H9 (cell line): ENCODE measurements at regions not wholly inside any gene's neighbourhood (a gene's known extent, or its start where the extent isn't known, plus 50 kb on each side); places are given as distances from the start of the nearest gene placed in this dataset.

Experiments used
- DNase-seq: peaks from one replicate; pipeline ENCODE4 v3.0.0-alpha.2; 2017
- H2AFZ ChIP-seq: one replicate; pipeline ENCODE4 v1.6.1; 2013; ENCODE audit warnings: mild to moderate bottlenecking, low read length, control low read depth, moderate library complexity
- H2AK5ac ChIP-seq: 2 replicates; pipeline ENCODE4 v1.6.1; 2013; ENCODE audit warnings: low read length, control low read depth, mixed read lengths; ENCODE audit not compliant: insufficient read length
- H2BK120ac ChIP-seq: one replicate; pipeline ENCODE4 v1.6.1; 2013; ENCODE audit warnings: low read depth, mild to moderate bottlenecking, low read length, control low read depth, inconsistent platforms; ENCODE audit not compliant: poor library complexity, severe bottlenecking
- H2BK12ac ChIP-seq: 2 replicates; pipeline ENCODE4 v1.6.1; 2013; ENCODE audit warnings: low read length, control low read depth, mixed read lengths, low read depth; ENCODE audit not compliant: insufficient read length
- H2BK15ac ChIP-seq: 2 replicates; pipeline ENCODE4 v1.6.1; 2013; ENCODE audit warnings: low read depth, low read length, control low read depth
- H2BK20ac ChIP-seq: one replicate; pipeline ENCODE4 v1.6.1; 2013; ENCODE audit warnings: low read depth, mild to moderate bottlenecking, low read length, control low read depth, inconsistent platforms; ENCODE audit not compliant: poor library complexity, severe bottlenecking
- H2BK5ac ChIP-seq: 2 replicates; pipeline ENCODE4 v1.6.1; 2013; ENCODE audit warnings: low read length, control low read depth, mixed read lengths; ENCODE audit not compliant: insufficient read length
- H3K14ac ChIP-seq: 2 replicates; pipeline ENCODE4 v1.6.1; 2013; ENCODE audit warnings: low read length, control low read depth; ENCODE audit not compliant: insufficient read depth
- H3K18ac ChIP-seq: 2 replicates; pipeline ENCODE4 v1.6.1; 2013; ENCODE audit warnings: low read depth, mild to moderate bottlenecking, mixed read lengths, low read length, control low read depth; ENCODE audit not compliant: insufficient read length
- H3K23ac ChIP-seq: 2 replicates; pipeline ENCODE4 v1.6.1; 2013; ENCODE audit warnings: low read length, control low read depth, mixed read lengths, low read depth; ENCODE audit not compliant: insufficient read length
- H3K23me2 ChIP-seq: 2 replicates; pipeline ENCODE4 v1.6.1; 2013; ENCODE audit warnings: low read depth, mild to moderate bottlenecking, mixed read lengths, low read length, control low read depth; ENCODE audit not compliant: insufficient read length, poor library complexity, severe bottlenecking
- H3K27ac ChIP-seq: 2 replicates; pipeline ENCODE4 v1.5.1; 2013; ENCODE audit warnings: low read length, control low read depth, mixed read lengths, low read depth; ENCODE audit not compliant: insufficient read length
- H3K27me3 ChIP-seq: 2 replicates; pipeline ENCODE4 v1.6.1; 2013; ENCODE audit warnings: low read length, control low read depth, inconsistent platforms; ENCODE audit not compliant: insufficient read depth
- H3K4ac ChIP-seq: 2 replicates; pipeline ENCODE4 v1.6.1; 2013; ENCODE audit warnings: low read depth, mild to moderate bottlenecking, control low read depth, inconsistent platforms, low read length, moderate library complexity
- H3K4me1 ChIP-seq: 2 replicates; pipeline ENCODE4 v1.6.1; 2013; ENCODE audit warnings: low read length, control low read depth, inconsistent platforms; ENCODE audit not compliant: insufficient read depth
- H3K4me2 ChIP-seq: 2 replicates; pipeline ENCODE4 v1.6.1; 2013; ENCODE audit warnings: low read length, control low read depth, mixed read lengths; ENCODE audit not compliant: insufficient read length, insufficient read depth
- H3K56ac ChIP-seq: 2 replicates; pipeline ENCODE4 v1.6.1; 2013; ENCODE audit warnings: low read depth, mild to moderate bottlenecking, mixed read lengths, low read length, control low read depth; ENCODE audit not compliant: insufficient read length
- H3K79me1 ChIP-seq: 2 replicates; pipeline ENCODE4 v1.6.1; 2013; ENCODE audit warnings: low read depth, mild to moderate bottlenecking, moderate library complexity, low read length, control low read depth, inconsistent platforms; ENCODE audit not compliant: insufficient read depth, poor library complexity, severe bottlenecking
- H3K79me2 ChIP-seq: 2 replicates; pipeline ENCODE4 v1.6.1; 2013; ENCODE audit warnings: low read length, control low read depth, inconsistent platforms; ENCODE audit not compliant: insufficient read depth
- H3K9ac ChIP-seq: 2 replicates; pipeline ENCODE4 v1.6.1; 2013; ENCODE audit warnings: low read length, control low read depth, mixed read lengths; ENCODE audit not compliant: insufficient read length; ENCODE audit errors: extremely low read depth
- H3K9me3 ChIP-seq: one replicate; pipeline ENCODE4 v1.6.1; 2013; ENCODE audit warnings: low read depth, low read length, inconsistent platforms; ENCODE audit not compliant: control insufficient read depth
- H3T11ph ChIP-seq: one replicate; pipeline ENCODE4 v1.6.1; 2013; ENCODE audit warnings: mild to moderate bottlenecking, low read length, control low read depth, inconsistent platforms
- H4K20me1 ChIP-seq: one replicate; pipeline ENCODE4 v1.6.1; 2013; ENCODE audit not compliant: control insufficient read depth, insufficient read length, insufficient read depth
- H4K5ac ChIP-seq: 2 replicates; pipeline ENCODE4 v1.6.1; 2013; ENCODE audit warnings: low read depth, mild to moderate bottlenecking, mixed read lengths, low read length, control low read depth; ENCODE audit not compliant: insufficient read length
- H4K8ac ChIP-seq: replicated peaks from 2 replicates; pipeline ENCODE4 v1.6.1; 2013; ENCODE audit warnings: low read length, control low read depth, mixed read lengths, low read depth; ENCODE audit not compliant: insufficient read length
- H4K91ac ChIP-seq: 2 replicates; pipeline ENCODE4 v1.6.1; 2013; ENCODE audit warnings: low read depth, mild to moderate bottlenecking, moderate library complexity, mixed read lengths, low read length, control low read depth; ENCODE audit not compliant: insufficient read length
- H3K27ac Mint-ChIP-seq, 3 experiments: 2 replicates in 2 of 3; 3 replicates in 1 of 3; pipeline ENCODE4 v1.8.0; 2020 to 2021; ENCODE audit warnings: mixed read lengths in 3 of 3, mild to moderate bottlenecking in 1 of 3, moderate library complexity in 1 of 3
- H3K27me3 Mint-ChIP-seq: 2 replicates; pipeline ENCODE4 v1.8.0; 2021; ENCODE audit warnings: low read depth, mild to moderate bottlenecking, moderate library complexity, mixed read lengths
- H3K36me3 Mint-ChIP-seq, 3 experiments: 2 replicates in 2 of 3; 3 replicates in 1 of 3; pipeline ENCODE4 v1.8.0; 2020 to 2021; ENCODE audit warnings: low read depth in 3 of 3, mixed read lengths in 3 of 3; ENCODE audit not compliant: insufficient read depth in 1 of 3
- H3K4me1 Mint-ChIP-seq, 2 experiments: 2 replicates each; pipeline ENCODE4 v1.8.0; 2020; ENCODE audit warnings: mixed read lengths in 2 of 2
- H3K4me3 Mint-ChIP-seq, 2 experiments: 2 replicates in 1 of 2; 3 replicates in 1 of 2; pipeline ENCODE4 v1.8.0; 2020 to 2021; ENCODE audit warnings: mild to moderate bottlenecking in 2 of 2, mixed read lengths in 2 of 2, moderate library complexity in 1 of 2
- H3K9me3 Mint-ChIP-seq, 2 experiments: 2 replicates in 1 of 2; 3 replicates in 1 of 2; pipeline ENCODE4 v1.8.0; 2020; ENCODE audit warnings: mild to moderate bottlenecking in 2 of 2, mixed read lengths in 2 of 2, moderate library complexity in 1 of 2
- CTCF ChIP-seq: fragments of 200-600 bp; sonication (generic); conservative IDR thresholded peaks from 3 replicates; pipeline ENCODE4 v1.8.0; 2021; ENCODE audit warnings: antibody characterized with exemption, mild to moderate bottlenecking
- WGBS: extraction: QIAGEN DNeasy Blood & Tissue Kit; methylation state at CpG from one replicate; pipeline ENCODE4 v1.1.7; 2013; ENCODE audit warnings: missing lambda C conversion rate, low lambda C conversion rate, mixed read lengths; ENCODE audit not compliant: insufficient read length; ENCODE audit errors: extremely low coverage; 5-methylcytosine and 5-hydroxymethylcytosine counted together

- H3K36me3 Mint-ChIP-seq = no peaks in the 10 kb centered on the region
- Histone ChIP-seq H2BK12ac (no peak overlapping the region), H3K79me2 (no peaks in the 10 kb centered on the region), H2AFZ (no peak overlapping the region), H3K4me2 (no peak overlapping the region), H2AK5ac (no peak overlapping the region), H4K20me1 (no peaks in the 10 kb centered on the region), H3K18ac (no peak overlapping the region), H3K14ac (no peak overlapping the region), H3K56ac (no peak overlapping the region), H3K23me2 (no peaks in the 10 kb centered on the region), H3K23ac (no peak overlapping the region), H3K4me1 (no peaks in the 10 kb centered on the region), H3K27me3 (no peaks in the 10 kb centered on the region), H4K8ac (no peak overlapping the region), H3K4ac (no peak overlapping the region), H2BK15ac (no peak overlapping the region), H4K5ac (no peak overlapping the region), H3K79me1 (no peaks in the 10 kb centered on the region), H2BK5ac (no peak overlapping the region), H3K27ac (no peak overlapping the region), H2BK20ac (no peak overlapping the region), H3K9me3 (no peaks in the 10 kb centered on the region), H4K91ac (no peak overlapping the region), H3T11ph (no peak overlapping the region), H2BK120ac (no peak overlapping the region), H3K9ac (no peak overlapping the region)
- DNase-seq = no peak
- H3K9me3 Mint-ChIP-seq = no peaks in the 10 kb centered on the region; a peak in 1 of 5 replicates
- H3K4me1 Mint-ChIP-seq = peaks cover 0 to 2% of the 10 kb centered on the region in 2 experiments; a peak in 1 of 4 replicates
- no CpG with 5 or more reads among the region's 1 CpG for WGBS
- peaks cover 2% of the 10 kb centered on the region for H3K27me3 Mint-ChIP-seq
- no peak overlapping the region for H3K27ac Mint-ChIP-seq
- TF ChIP-seq CTCF = no peak
- no peak overlapping the region for H3K4me3 Mint-ChIP-seq
Observed at GRCh38 chr12:115129727-115130126, 445.8 kb upstream of the TBX3 start.
